GM12874 (cell line): ENCODE measurements at regions not wholly inside any gene's neighbourhood (a gene's known extent, or its start where the extent isn't known, plus 50 kb on each side); places are given as distances from the start of the nearest gene placed in this dataset.

ENCODE experiments used
- TF ChIP-seq, protein P1 (sequence below): IDR thresholded peaks from 2 replicates; pipeline ENCODE4 v1.5.1; 2011; ENCODE audit warnings: low read depth, mild to moderate bottlenecking, control low read depth, low read length, moderate library complexity; ENCODE audit not compliant: insufficient read depth

- TF ChIP-seq, protein P1, sequence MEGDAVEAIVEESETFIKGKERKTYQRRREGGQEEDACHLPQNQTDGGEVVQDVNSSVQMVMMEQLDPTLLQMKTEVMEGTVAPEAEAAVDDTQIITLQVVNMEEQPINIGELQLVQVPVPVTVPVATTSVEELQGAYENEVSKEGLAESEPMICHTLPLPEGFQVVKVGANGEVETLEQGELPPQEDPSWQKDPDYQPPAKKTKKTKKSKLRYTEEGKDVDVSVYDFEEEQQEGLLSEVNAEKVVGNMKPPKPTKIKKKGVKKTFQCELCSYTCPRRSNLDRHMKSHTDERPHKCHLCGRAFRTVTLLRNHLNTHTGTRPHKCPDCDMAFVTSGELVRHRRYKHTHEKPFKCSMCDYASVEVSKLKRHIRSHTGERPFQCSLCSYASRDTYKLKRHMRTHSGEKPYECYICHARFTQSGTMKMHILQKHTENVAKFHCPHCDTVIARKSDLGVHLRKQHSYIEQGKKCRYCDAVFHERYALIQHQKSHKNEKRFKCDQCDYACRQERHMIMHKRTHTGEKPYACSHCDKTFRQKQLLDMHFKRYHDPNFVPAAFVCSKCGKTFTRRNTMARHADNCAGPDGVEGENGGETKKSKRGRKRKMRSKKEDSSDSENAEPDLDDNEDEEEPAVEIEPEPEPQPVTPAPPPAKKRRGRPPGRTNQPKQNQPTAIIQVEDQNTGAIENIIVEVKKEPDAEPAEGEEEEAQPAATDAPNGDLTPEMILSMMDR: no peak
Measured at GRCh38 chr13:111534751-111535522, 214.5 kb downstream of the TEX29 start.

DNA sequence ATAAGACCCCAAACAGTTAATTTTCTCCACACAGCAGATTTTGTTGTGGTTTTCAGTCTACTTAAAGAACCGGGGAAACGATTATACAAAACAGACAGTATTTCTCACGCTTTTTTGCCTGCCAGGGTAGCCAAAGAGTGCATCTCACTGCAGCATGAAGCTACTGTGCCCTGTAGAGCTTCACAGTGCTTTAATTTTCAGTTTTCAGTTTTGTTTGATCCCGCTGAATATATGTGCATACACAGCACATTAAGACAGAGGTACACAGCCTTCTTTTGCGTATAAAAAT lies 215.0 kb downstream of the TEX29 start:
- TF ChIP-seq, protein P1: no peak

DNA sequence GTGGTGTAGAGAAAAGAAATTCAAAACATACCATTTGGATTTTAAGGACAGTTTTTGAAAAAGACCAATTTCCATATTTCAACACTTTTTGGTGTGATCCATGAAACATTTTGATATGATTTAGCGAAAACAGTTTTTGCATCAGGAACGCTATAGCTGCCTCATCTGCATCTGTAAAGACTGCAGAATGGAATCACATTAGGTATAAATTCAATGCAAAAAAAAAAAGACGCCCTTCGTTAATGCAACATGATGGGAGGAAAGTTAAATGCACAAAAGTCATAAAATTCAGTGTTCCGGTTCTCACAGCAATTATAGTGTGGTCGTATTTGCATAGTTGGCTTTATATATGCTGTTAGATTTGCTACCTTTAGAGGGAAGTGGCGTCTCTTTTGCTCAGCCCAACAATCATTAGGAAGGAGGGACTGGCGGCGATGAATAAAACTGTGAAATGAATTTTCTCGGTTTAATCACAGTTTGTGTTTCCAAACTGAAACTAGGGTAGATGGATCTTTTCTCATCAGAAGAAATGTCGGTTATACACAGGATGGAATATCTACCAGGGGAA lies 215.7 kb downstream of the TEX29 start:
- TF ChIP-seq, protein P1: no peak

DNA sequence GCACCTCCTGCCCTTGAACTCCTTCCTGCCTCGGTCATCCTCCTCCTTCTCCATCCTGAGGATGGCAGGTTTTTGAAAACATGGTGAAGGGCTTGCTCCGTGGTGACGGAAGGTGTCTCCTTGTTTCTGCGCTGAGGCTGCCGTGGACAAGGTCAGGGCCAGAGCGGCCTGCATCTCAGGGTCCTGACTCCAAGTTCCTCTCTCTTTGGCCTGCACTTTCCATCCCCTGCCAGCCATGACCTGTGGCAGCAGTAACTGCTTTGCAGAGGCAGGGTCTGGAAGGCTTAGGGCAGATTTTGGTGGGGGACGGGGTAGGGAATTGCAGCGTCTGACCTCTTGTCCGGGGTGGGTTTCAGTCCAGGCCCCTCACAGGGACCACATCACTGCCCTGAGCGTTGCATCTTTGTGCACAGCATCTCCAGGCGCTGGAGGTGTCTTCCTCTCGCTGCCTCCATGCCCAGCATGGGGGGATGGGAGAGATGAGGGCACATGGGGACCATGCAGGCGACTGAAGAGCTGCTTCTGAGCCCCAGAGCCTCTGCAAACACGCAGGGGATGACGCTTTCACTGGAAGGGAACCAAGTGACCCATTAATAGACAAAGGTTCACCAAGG lies 216.8 kb downstream of the TEX29 start:
- TF ChIP-seq, protein P1: no peak

DNA sequence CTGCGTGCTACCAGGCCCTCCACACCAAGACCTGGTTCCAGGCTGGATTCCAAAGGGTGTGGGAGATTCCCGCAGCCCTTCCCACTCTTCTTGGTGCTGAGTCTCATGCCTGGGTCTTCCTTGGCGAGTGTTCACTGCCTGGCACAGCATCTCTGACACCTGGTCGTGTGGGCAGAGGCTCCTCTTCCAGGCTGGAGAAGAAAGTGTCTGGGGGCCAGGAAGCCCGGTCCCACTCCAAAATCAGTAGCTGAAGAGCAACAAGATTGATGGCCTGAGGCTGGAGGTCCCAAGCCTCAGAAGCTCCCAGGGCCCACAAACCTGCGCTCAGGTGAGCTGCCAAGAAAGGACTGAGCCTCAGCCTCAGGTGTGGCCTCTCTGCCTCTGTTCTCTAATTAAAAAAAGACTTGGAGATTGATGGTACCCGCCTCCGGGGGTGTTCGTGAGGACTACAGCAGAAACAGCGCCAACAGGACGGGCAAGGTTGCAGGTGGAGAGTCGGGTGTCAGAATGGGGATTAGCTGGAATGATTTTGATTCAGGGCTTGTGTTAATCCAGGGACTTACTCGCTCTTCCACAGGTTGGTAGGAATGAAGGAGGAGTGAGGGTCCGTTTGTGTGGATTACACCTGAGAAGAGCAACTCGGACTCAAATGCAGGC lies 217.5 kb downstream of the TEX29 start:
- TF ChIP-seq, protein P1: no peak

GRCh38 chr13:111539252-111539651 lies 218.8 kb downstream of the TEX29 start:
- TF ChIP-seq, protein P1: no peak

DNA sequence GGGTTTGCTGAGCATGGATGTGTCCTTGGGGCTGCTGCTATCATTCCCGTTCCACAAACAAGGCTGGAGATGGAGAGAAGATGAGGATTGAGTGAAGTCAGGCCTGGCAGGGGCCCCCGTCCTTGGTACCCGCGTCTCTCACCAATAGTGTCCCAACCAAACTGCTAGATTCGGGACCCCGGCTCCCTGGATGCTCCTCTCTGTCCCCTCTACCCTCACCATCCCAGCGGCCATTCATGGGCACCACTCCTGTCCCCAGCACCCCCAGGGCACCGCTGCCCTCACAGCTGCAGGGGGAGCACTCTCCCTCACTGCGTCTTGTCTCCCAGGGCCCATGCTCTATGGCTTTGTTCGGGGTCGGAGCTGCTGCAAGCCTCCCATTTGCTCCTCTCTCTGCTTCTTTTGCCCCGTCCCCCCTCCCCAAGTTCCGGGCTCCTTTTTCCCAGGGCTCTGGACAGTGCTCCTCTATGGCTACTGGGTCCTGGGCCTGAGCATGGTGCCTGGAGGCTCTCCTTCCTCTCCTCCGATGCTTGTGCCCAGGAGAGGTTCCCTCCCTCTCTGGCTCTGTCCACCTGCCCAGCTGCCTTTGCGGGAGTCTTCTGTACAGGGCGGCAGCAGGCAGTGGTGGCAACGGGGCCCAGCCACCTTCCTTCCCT lies 219.5 kb downstream of the TEX29 start:
- TF ChIP-seq, protein P1: no peak
